HEK293 (cell line): ENCODE measurements at regions not wholly inside any gene's neighbourhood (a gene's known extent, or its start where the extent isn't known, plus 50 kb on each side); places are given as distances from the start of the nearest gene placed in this dataset.

Source experiments
- CTCF ChIA-PET: fragments of 350-600 bp; formaldehyde crosslinking; extraction: SDS; loops from one replicate; lab custom pipeline; 2021; ENCODE audit warnings: antibody characterized with exemption; lab: Yijun Ruan, JAX
- POLR2A ChIA-PET: fragments of 300-600 bp; formaldehyde crosslinking; extraction: SDS; loops from one replicate; lab custom pipeline; 2020; ENCODE audit warnings: antibody characterized with exemption, inconsistent platforms; lab: Yijun Ruan, JAX
- H3K27ac ChIP-seq: fragments of 200-500 bp; sonication (Bioruptor generic); 2 replicates; pipeline ENCODE4 v1.5.1; 2014; ENCODE audit warnings: low read depth, low read length, control low read depth, inconsistent platforms; ENCODE audit errors: extremely low read depth
- H3K36me3 ChIP-seq, 2 experiments: fragments of 200-500 bp in 1 of 2; sonication (Bioruptor generic) in 1 of 2; 1 replicate in 1 of 2; 2 replicates in 1 of 2; pipeline ENCODE4 v1.5.1; 2014 to 2017; ENCODE audit warnings: inconsistent platforms in 2 of 2, low read length in 2 of 2; ENCODE audit not compliant: control insufficient read depth in 2 of 2, insufficient read depth in 1 of 2
- H3K4me1 ChIP-seq: fragments of 200-500 bp; sonication (Bioruptor generic); 2 replicates; pipeline ENCODE4 v1.5.1; 2014; ENCODE audit warnings: mild to moderate bottlenecking, low read length, inconsistent platforms; ENCODE audit not compliant: control insufficient read depth, insufficient read depth
- H3K4me3 ChIP-seq: 2 replicates; pipeline ENCODE4 v1.5.1; 2011; ENCODE audit warnings: low read depth, mild to moderate bottlenecking, control low read depth, low read length, moderate library complexity
- H3K9me3 ChIP-seq: fragments of 200-500 bp; sonication (Bioruptor generic); 2 replicates; pipeline ENCODE4 v1.5.1; 2014; ENCODE audit warnings: low read depth, low read length, inconsistent platforms; ENCODE audit not compliant: control insufficient read depth, insufficient read depth
- BCL11A ChIP-seq: fragments of 450-650 bp; formaldehyde crosslinking; IDR thresholded peaks from 2 replicates; pipeline ENCODE4 v1.5.1; 2016; ENCODE audit warnings: low read depth, missing biosample characterization, missing genetic modification characterization
- GLI4 ChIP-seq: fragments of 450-650 bp; formaldehyde crosslinking; IDR thresholded peaks from 2 replicates; pipeline ENCODE4 v1.5.1; 2016; ENCODE audit warnings: missing biosample characterization, missing genetic modification characterization
- KLF16 ChIP-seq: fragments of 450-650 bp; formaldehyde crosslinking; IDR thresholded peaks from 2 replicates; pipeline ENCODE4 v1.5.1; 2017; ENCODE audit warnings: missing biosample characterization, missing genetic modification characterization
- TCF7L2 ChIP-seq: IDR thresholded peaks from 2 replicates; pipeline ENCODE4 v1.6.1; 2011; ENCODE audit warnings: low read depth, mild to moderate bottlenecking, inconsistent platforms, low read length, moderate library complexity, borderline replicate concordance
- ZNF266 ChIP-seq: fragments of 450-650 bp; formaldehyde crosslinking; IDR thresholded peaks from 2 replicates; pipeline ENCODE4 v1.5.1; 2016; ENCODE audit warnings: missing biosample characterization, missing genetic modification characterization, low read depth
- ZNF311 ChIP-seq: fragments of 450-650 bp; formaldehyde crosslinking; IDR thresholded peaks from 2 replicates; pipeline ENCODE4 v1.5.1; 2017; ENCODE audit warnings: missing biosample characterization, missing genetic modification characterization, borderline replicate concordance
- ZNF324 ChIP-seq: fragments of 450-650 bp; formaldehyde crosslinking; IDR thresholded peaks from 2 replicates; pipeline ENCODE4 v1.5.1; 2016; ENCODE audit warnings: missing biosample characterization, missing genetic modification characterization
- ZNF350 ChIP-seq: fragments of 450-650 bp; formaldehyde crosslinking; IDR thresholded peaks from 2 replicates; pipeline ENCODE4 v1.5.0; 2017; ENCODE audit warnings: missing biosample characterization, mild to moderate bottlenecking, missing genetic modification characterization
- ZNF510 ChIP-seq: fragments of 450-650 bp; formaldehyde crosslinking; IDR thresholded peaks from 2 replicates; pipeline ENCODE4 v1.5.1; 2018; ENCODE audit warnings: mild to moderate bottlenecking, missing genetic modification characterization, missing biosample characterization; ENCODE audit not compliant: insufficient replicate concordance
- ZNF585B ChIP-seq: fragments of 450-650 bp; formaldehyde crosslinking; IDR thresholded peaks from 2 replicates; pipeline ENCODE4 v1.5.1; 2016; ENCODE audit warnings: missing biosample characterization, missing genetic modification characterization
- ZNF600 ChIP-seq: fragments of 450-650 bp; formaldehyde crosslinking; IDR thresholded peaks from 2 replicates; pipeline ENCODE4 v1.5.1; 2016; ENCODE audit warnings: missing biosample characterization, missing genetic modification characterization
- ZNF747 ChIP-seq: fragments of 450-650 bp; formaldehyde crosslinking; IDR thresholded peaks from 2 replicates; pipeline ENCODE4 v1.5.1; 2016; ENCODE audit warnings: missing biosample characterization, missing genetic modification characterization
- TF ChIP-seq, protein P1 (sequence below): fragments of 450-650 bp; formaldehyde crosslinking; IDR thresholded peaks from 2 replicates; pipeline ENCODE4 v1.5.1; 2016; ENCODE audit warnings: missing biosample characterization, missing genetic modification characterization
- TF ChIP-seq, protein P2 (sequence below): fragments of 450-650 bp; formaldehyde crosslinking; IDR thresholded peaks from 2 replicates; pipeline ENCODE4 v1.5.1; 2017; ENCODE audit warnings: missing biosample characterization, missing genetic modification characterization
- TF ChIP-seq, protein P3 (sequence below): fragments of 450-650 bp; formaldehyde crosslinking; IDR thresholded peaks from 2 replicates; pipeline ENCODE4 v1.5.1; 2016; ENCODE audit warnings: missing biosample characterization, missing genetic modification characterization
- TF ChIP-seq, protein P4 (sequence below): fragments of 450-650 bp; formaldehyde crosslinking; conservative IDR thresholded peaks from 2 replicates; pipeline ENCODE4 v1.5.1; 2016; ENCODE audit warnings: low read depth, missing biosample characterization, missing genetic modification characterization
- TF ChIP-seq, protein P5 (sequence below): fragments of 450-650 bp; formaldehyde crosslinking; IDR thresholded peaks from 2 replicates; pipeline ENCODE4 v1.5.1; 2017; ENCODE audit warnings: missing biosample characterization, missing genetic modification characterization

DNA sequence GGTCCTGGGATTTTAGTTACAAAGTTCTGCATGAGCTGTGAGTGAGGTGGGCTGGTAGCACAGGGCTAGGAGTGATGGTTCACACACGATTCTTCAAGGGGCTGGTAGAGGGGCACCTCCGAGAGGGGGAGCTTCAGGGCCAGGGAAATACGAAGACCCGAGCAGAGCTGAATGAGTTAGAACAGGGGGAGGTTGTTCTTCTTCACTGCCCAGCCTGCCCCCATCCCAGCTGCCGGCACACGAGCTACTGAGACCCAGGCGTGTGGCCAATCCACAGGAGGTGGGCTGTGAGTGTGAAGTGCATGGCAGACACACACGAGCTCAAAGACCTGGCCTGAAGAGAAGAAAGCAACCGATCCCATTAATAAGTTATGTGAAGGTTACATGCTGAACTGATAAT lies 256.2 kb upstream of the ZNF32 start (continued):
- TF ChIP-seq ZNF350: no peak
- TF ChIP-seq, protein P1, sequence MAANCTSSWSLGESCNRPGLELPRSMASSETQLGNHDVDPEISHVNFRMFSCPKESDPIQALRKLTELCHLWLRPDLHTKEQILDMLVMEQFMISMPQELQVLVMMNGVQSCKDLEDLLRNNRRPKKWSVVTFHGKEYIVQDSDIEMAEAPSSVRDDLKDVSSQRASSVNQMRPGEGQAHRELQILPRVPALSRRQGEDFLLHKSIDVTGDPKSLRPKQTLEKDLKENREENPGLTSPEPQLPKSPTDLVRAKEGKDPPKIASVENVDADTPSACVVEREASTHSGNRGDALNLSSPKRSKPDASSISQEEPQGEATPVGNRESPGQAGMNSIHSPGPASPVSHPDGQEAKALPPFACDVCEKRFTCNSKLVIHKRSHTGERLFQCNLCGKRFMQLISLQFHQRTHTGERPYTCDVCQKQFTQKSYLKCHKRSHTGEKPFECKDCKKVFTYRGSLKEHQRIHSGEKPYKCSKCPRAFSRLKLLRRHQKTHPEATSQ (tag by site-specific recombination): no peak
- TF ChIP-seq, protein P2, sequence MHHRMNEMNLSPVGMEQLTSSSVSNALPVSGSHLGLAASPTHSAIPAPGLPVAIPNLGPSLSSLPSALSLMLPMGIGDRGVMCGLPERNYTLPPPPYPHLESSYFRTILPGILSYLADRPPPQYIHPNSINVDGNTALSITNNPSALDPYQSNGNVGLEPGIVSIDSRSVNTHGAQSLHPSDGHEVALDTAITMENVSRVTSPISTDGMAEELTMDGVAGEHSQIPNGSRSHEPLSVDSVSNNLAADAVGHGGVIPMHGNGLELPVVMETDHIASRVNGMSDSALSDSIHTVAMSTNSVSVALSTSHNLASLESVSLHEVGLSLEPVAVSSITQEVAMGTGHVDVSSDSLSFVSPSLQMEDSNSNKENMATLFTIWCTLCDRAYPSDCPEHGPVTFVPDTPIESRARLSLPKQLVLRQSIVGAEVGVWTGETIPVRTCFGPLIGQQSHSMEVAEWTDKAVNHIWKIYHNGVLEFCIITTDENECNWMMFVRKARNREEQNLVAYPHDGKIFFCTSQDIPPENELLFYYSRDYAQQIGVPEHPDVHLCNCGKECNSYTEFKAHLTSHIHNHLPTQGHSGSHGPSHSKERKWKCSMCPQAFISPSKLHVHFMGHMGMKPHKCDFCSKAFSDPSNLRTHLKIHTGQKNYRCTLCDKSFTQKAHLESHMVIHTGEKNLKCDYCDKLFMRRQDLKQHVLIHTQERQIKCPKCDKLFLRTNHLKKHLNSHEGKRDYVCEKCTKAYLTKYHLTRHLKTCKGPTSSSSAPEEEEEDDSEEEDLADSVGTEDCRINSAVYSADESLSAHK (tag by site-specific recombination): no peak
- no peak for TF ChIP-seq KLF16
- TF ChIP-seq ZNF585B (tag by site-specific recombination): no peak
- TF ChIP-seq ZNF747 (tag by site-specific recombination): no peak
- no peak for TF ChIP-seq ZNF324 (tag by site-specific recombination)

DNA sequence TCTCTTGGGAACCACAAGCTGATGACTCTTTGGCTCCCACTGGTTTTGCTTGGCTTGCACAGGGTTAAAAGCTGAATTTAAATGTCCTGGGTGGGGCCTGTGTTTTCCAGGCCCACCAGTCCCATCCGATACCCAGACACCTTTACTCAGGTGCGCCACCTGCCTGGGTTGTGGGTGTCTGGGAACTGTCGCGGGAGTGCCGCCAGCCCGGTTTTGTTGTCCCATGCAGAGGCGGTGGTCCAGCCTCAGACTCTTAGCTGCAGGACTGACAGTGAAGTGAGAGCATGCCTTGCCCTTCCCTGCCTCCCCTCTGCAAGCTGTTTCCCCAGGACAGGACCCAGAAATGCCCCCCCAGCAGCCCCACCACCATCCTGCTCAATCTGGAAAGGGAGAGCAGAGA lies 255.6 kb upstream of the ZNF32 start:
- no peak overlapping the region for H3K27ac ChIP-seq
- CTCF ChIA-PET: interaction anchor here (0.6 kb wide), 2 partner anchors 265 to 957 kb away, joined by 3 read pairs; no protein-coding TSS in a partner anchor
- H3K36me3 ChIP-seq: no peaks in the 10 kb centered on the region
- TF ChIP-seq, protein P3, sequence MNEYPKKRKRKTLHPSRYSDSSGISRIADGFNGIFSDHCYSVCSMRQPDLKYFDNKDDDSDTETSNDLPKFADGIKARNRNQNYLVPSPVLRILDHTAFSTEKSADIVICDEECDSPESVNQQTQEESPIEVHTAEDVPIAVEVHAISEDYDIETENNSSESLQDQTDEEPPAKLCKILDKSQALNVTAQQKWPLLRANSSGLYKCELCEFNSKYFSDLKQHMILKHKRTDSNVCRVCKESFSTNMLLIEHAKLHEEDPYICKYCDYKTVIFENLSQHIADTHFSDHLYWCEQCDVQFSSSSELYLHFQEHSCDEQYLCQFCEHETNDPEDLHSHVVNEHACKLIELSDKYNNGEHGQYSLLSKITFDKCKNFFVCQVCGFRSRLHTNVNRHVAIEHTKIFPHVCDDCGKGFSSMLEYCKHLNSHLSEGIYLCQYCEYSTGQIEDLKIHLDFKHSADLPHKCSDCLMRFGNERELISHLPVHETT (tag by site-specific recombination): no peak
- no peak for TF ChIP-seq TCF7L2
- TF ChIP-seq, protein P4, sequence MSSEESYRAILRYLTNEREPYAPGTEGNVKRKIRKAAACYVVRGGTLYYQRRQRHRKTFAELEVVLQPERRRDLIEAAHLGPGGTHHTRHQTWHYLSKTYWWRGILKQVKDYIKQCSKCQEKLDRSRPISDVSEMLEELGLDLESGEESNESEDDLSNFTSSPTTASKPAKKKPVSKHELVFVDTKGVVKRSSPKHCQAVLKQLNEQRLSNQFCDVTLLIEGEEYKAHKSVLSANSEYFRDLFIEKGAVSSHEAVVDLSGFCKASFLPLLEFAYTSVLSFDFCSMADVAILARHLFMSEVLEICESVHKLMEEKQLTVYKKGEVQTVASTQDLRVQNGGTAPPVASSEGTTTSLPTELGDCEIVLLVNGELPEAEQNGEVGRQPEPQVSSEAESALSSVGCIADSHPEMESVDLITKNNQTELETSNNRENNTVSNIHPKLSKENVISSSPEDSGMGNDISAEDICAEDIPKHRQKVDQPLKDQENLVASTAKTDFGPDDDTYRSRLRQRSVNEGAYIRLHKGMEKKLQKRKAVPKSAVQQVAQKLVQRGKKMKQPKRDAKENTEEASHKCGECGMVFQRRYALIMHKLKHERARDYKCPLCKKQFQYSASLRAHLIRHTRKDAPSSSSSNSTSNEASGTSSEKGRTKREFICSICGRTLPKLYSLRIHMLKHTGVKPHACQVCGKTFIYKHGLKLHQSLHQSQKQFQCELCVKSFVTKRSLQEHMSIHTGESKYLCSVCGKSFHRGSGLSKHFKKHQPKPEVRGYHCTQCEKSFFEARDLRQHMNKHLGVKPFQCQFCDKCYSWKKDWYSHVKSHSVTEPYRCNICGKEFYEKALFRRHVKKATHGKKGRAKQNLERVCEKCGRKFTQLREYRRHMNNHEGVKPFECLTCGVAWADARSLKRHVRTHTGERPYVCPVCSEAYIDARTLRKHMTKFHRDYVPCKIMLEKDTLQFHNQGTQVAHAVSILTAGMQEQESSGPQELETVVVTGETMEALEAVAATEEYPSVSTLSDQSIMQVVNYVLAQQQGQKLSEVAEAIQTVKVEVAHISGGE (tag by site-specific recombination): no peak
- TF ChIP-seq ZNF266: no peak
- TF ChIP-seq, protein P5, sequence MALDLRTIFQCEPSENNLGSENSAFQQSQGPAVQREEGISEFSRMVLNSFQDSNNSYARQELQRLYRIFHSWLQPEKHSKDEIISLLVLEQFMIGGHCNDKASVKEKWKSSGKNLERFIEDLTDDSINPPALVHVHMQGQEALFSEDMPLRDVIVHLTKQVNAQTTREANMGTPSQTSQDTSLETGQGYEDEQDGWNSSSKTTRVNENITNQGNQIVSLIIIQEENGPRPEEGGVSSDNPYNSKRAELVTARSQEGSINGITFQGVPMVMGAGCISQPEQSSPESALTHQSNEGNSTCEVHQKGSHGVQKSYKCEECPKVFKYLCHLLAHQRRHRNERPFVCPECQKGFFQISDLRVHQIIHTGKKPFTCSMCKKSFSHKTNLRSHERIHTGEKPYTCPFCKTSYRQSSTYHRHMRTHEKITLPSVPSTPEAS (tag by site-specific recombination): no peak
- no peak for TF ChIP-seq GLI4 (tag by site-specific recombination)
- TF ChIP-seq ZNF311 (tag by site-specific recombination): no peak
- no peak for TF ChIP-seq BCL11A (tag by site-specific recombination)
- TF ChIP-seq ZNF510: no peak
- no peak for TF ChIP-seq ZNF600 (tag by site-specific recombination)
- TF ChIP-seq, all 188 proteins: peak for 0
- Histone ChIP-seq H3K9me3 (no peaks in the 10 kb centered on the region), H3K4me3 (no peak overlapping the region), H3K4me1 (no peaks in the 10 kb centered on the region)
- POLR2A ChIA-PET: interaction anchor here (0.6 kb wide), 1 partner anchor 250 kb away, joined by 5 read pairs; no protein-coding TSS in a partner anchor
